Breast epithelium (tissue), 3 donors: ENCODE measurements at regions not wholly inside any gene's neighbourhood (a gene's known extent, or its start where the extent isn't known, plus 50 kb on each side); places are given as distances from the start of the nearest gene placed in this dataset.

Experiments used
- CTCF ChIP-seq, 3 donors: fragments of 450-650 bp; IDR thresholded peaks; one replicate each; pipeline ENCODE4 v1.5.1; 2016 to 2017; ENCODE audit warnings: antibody characterized with exemption in 3 of 3, mild to moderate bottlenecking in 3 of 3, moderate library complexity in 3 of 3
- POLR2A ChIP-seq: fragments of 450-650 bp; IDR thresholded peaks from one replicate; pipeline ENCODE4 v1.6.1; 2016; ENCODE audit warnings: antibody characterized with exemption, mild to moderate bottlenecking, moderate library complexity

DNA sequence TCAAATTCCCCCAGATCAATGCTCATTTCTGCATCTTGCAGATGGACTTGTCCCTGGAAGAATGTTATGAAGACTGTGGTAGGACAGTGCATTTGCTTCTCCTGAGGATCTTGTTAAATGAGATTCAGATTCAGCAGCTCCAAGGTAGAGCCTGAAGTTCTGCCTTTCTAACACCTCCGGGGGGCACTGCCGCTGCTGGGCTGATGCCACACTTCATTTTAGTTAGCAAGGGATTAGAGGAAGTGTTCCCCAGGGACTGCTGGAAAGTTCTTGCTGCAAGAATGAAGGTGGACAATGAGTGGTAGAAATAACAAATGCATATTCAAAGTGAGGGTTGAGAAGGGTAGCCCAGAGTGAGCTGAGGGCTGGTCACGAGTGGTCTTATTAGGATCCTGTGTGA is 434.3 kb upstream of the AKR1E2 start:
- no peak for TF ChIP-seq POLR2A
- TF ChIP-seq CTCF (IDR thresholded peaks at IDR 0.05) = no peak
